B cell (primary cell): ENCODE measurements at regions not wholly inside any gene's neighbourhood (a gene's known extent, or its start where the extent isn't known, plus 50 kb on each side); places are given as distances from the start of the nearest gene placed in this dataset.

ENCODE experiments used
- ATAC-seq: fragments of 200-7000 bp; cut with Tn5 transposase; one replicate; pipeline ENCODE4 v1.10.0; 2021; ENCODE audit warnings: low read depth, mild to moderate bottlenecking, moderate number of reproducible peaks, moderate library complexity
- CTCF ChIA-PET: fragments of 350-600 bp; sonication (Branson Sonifier 250); formaldehyde crosslinking; loops from one replicate; lab custom pipeline; 2021; ENCODE audit warnings: antibody characterized with exemption, inconsistent platforms; lab: Charles Lee
- POLR2A ChIA-PET: fragments of 350-600 bp; sonication (Branson Sonifier 250); formaldehyde crosslinking; loops from one replicate; lab custom pipeline; 2021; ENCODE audit warnings: antibody characterized with exemption; lab: Charles Lee
- DNase-seq: peaks from one replicate; pipeline ENCODE4 v3.0.0; 2013
- H2AFZ ChIP-seq: 2 replicates; pipeline ENCODE4 v1.6.1; 2012; ENCODE audit warnings: mild to moderate bottlenecking, low read depth, low read length; ENCODE audit not compliant: insufficient read depth, poor library complexity, severe bottlenecking
- H3K27ac ChIP-seq, 2 donors: 1 replicate in 1 of 2; 2 replicates in 1 of 2; pipeline ENCODE4 v1.5.1; 2012 to 2013; ENCODE audit warnings: low read length in 2 of 2, mild to moderate bottlenecking in 2 of 2, moderate library complexity in 1 of 2
- H3K27me3 ChIP-seq, 4 experiments: fragments of 200-600 bp in 1 of 4; sonication (generic) in 1 of 4; replicated peaks in 1 of 4; 1 replicate in 2 of 4; 2 replicates in 2 of 4; pipeline versions ENCODE4 v1.6.1 to v1.7.0; 2013 to 2016; ENCODE audit warnings: low read length in 3 of 4, mild to moderate bottlenecking in 2 of 4, mixed read lengths in 1 of 4, moderate library complexity in 1 of 4; ENCODE audit not compliant: insufficient read depth in 4 of 4, control insufficient read depth in 3 of 4; ENCODE audit errors: control extremely low read depth in 1 of 4
- H3K36me3 ChIP-seq, 2 experiments: replicated peaks in 1 of 2; 1 replicate in 1 of 2; 2 replicates in 1 of 2; pipeline versions ENCODE4 v1.6.1 to v1.7.1; 2013; ENCODE audit warnings: low read length in 1 of 2; ENCODE audit not compliant: insufficient read depth in 2 of 2, control insufficient read depth in 1 of 2; ENCODE audit errors: control extremely low read depth in 1 of 2, extremely low read depth in 1 of 2
- H3K4me1 ChIP-seq, 2 donors: fragments of 200-600 bp in 1 of 2; sonication (generic) in 1 of 2; 1 replicate in 1 of 2; 2 replicates in 1 of 2; pipeline versions ENCODE4 v1.5.1 to v1.6.1; 2013 to 2017; ENCODE audit warnings: low read length in 2 of 2; ENCODE audit not compliant: control insufficient read depth in 2 of 2, insufficient read depth in 2 of 2
- H3K4me2 ChIP-seq: replicated peaks from 2 replicates; pipeline ENCODE3; 2012; ENCODE audit warnings: mild to moderate bottlenecking, low read depth, low read length; ENCODE audit not compliant: poor library complexity, severe bottlenecking
- H3K4me3 ChIP-seq, 5 experiments: fragments of 200-600 bp in 1 of 5; sonication (generic) in 1 of 5; 1 replicate in 3 of 5; 2 replicates in 2 of 5; pipeline versions ENCODE4 v1.5.1 to v1.7.0; 2011 to 2016; ENCODE audit warnings: low read length in 4 of 5, mild to moderate bottlenecking in 4 of 5, low read depth in 2 of 5, control low read depth in 1 of 5, moderate library complexity in 1 of 5; ENCODE audit not compliant: insufficient read depth in 1 of 5; ENCODE audit errors: control extremely low read depth in 1 of 5, extremely low read depth in 1 of 5
- H3K79me2 ChIP-seq: fragments of 200-600 bp; sonication (generic); one replicate; pipeline ENCODE4 v1.6.0; 2016; ENCODE audit warnings: low read length; ENCODE audit not compliant: control insufficient read depth, insufficient read depth
- H3K9ac ChIP-seq: fragments of 200-600 bp; sonication (generic); 2 replicates; pipeline ENCODE4 v1.6.1; 2017; ENCODE audit warnings: mild to moderate bottlenecking, low read length, moderate library complexity
- H3K9me3 ChIP-seq, 3 donors: one replicate each; pipeline versions ENCODE4 v1.6.1 to v1.7.1; 2013; ENCODE audit warnings: low read length in 2 of 3; ENCODE audit not compliant: control insufficient read depth in 2 of 3, insufficient read depth in 1 of 3; ENCODE audit errors: control extremely low read depth in 1 of 3
- H4K20me1 ChIP-seq: 2 replicates; pipeline ENCODE4 v1.6.0; 2012; ENCODE audit warnings: mild to moderate bottlenecking, low read length; ENCODE audit not compliant: insufficient read depth, control insufficient read depth, poor library complexity, severe bottlenecking
- H3K27ac Mint-ChIP-seq: one replicate; pipeline ENCODE4 v1.8.0; 2021; ENCODE audit warnings: mixed read lengths
- H3K27me3 Mint-ChIP-seq: one replicate; pipeline ENCODE4 v1.8.0; 2021; ENCODE audit warnings: mixed read lengths
- H3K4me1 Mint-ChIP-seq: one replicate; pipeline ENCODE4 v1.8.0; 2021; ENCODE audit warnings: mixed read lengths
- H3K4me3 Mint-ChIP-seq: one replicate; pipeline ENCODE4 v1.8.0; 2021; ENCODE audit warnings: mixed read lengths
- H3K9me3 Mint-ChIP-seq: one replicate; pipeline ENCODE4 v1.8.0; 2022; ENCODE audit warnings: mixed read lengths; ENCODE audit not compliant: insufficient read depth
- CTCF ChIP-seq: fragments of 200-600 bp; IDR thresholded peaks from one replicate; pipeline ENCODE4 v1.8.0; 2022; ENCODE audit warnings: antibody characterized with exemption, mild to moderate bottlenecking
- EZH2 ChIP-seq: IDR thresholded peaks from 2 replicates; pipeline ENCODE4 v1.6.1; 2012; ENCODE audit warnings: borderline replicate concordance, low read depth, mild to moderate bottlenecking, moderate library complexity, low read length; ENCODE audit not compliant: insufficient read depth, poor library complexity, severe bottlenecking
- WGBS: methylation state at CpG from one replicate; pipeline ENCODE4 v1.1.5; 2013; ENCODE audit warnings: missing lambda C conversion rate; ENCODE audit not compliant: insufficient coverage; 5-methylcytosine and 5-hydroxymethylcytosine counted together
- intact Hi-C: fragments of 100-400 bp; cut with micrococcal nuclease; formaldehyde crosslinking; loops from one replicate; pipeline ENCODE4 v1.10.0; 2022

GRCh38 chr14:37787879-37788494 is 192.6 kb downstream of the TTC6 start:
- H3K9me3 ChIP-seq, result peaks cover 0 to 6% (median 0%) of the 10 kb centered on the region in 3 donors
- no peak overlapping the region for H3K27ac ChIP-seq
- Mint-ChIP-seq H3K27me3 (no peaks in the 10 kb centered on the region), H3K4me3 (no peak overlapping the region), H3K27ac (no peak overlapping the region), H3K9me3 (no peaks in the 10 kb centered on the region), H3K4me1 (no peaks in the 10 kb centered on the region)
- ChIA-PET CTCF (no interaction called here), POLR2A (no interaction called here)
- TF ChIP-seq CTCF (no peak), EZH2 (no peak)
- ATAC-seq, result no peak
- no peaks in the 10 kb centered on the region for H3K79me2 ChIP-seq
- no peak overlapping the region for H3K4me3 ChIP-seq
- H3K36me3 ChIP-seq, result no peaks in the 10 kb centered on the region
- H3K4me2 ChIP-seq, result no peak overlapping the region
- no peak for DNase-seq
- no peaks in the 10 kb centered on the region for H3K27me3 ChIP-seq
- H4K20me1 ChIP-seq, result no peaks in the 10 kb centered on the region
- no peak overlapping the region for H2AFZ ChIP-seq
- intact Hi-C loops, result no loop called here
- H3K9ac ChIP-seq, result no peak overlapping the region
- no peaks in the 10 kb centered on the region for H3K4me1 ChIP-seq

- Histone ChIP-seq H3K4me3 (no peak overlapping the region), H3K4me2 (no peak overlapping the region), H3K36me3 (no peaks in the 10 kb centered on the region), H3K27me3 (no peaks in the 10 kb centered on the region), H3K9me3 (no peaks in the 10 kb centered on the region), H3K4me1 (no peaks in the 10 kb centered on the region), H3K27ac (no peak overlapping the region), H3K9ac (no peak overlapping the region), H4K20me1 (no peaks in the 10 kb centered on the region), H3K79me2 (no peaks in the 10 kb centered on the region), H2AFZ (no peak overlapping the region)
- Mint-ChIP-seq H3K4me1 (no peaks in the 10 kb centered on the region), H3K4me3 (no peak overlapping the region), H3K27me3 (no peaks in the 10 kb centered on the region), H3K9me3 (no peaks in the 10 kb centered on the region), H3K27ac (no peak overlapping the region)
- ATAC-seq, result no peak
- intact Hi-C loops, result no loop called here
- ChIA-PET CTCF (no interaction called here), POLR2A (no interaction called here)
- no peak for DNase-seq
- WGBS, result no CpG with 5 or more reads among the region's 3 CpGs
- TF ChIP-seq CTCF (no peak), EZH2 (no peak)
Measured at GRCh38 chr14:37791384-37792036, 196.1 kb downstream of the TTC6 start.
